Heart left ventricle (tissue), 16 donors: ENCODE measurements at regions not wholly inside any gene's neighbourhood (a gene's known extent, or its start where the extent isn't known, plus 50 kb on each side); places are given as distances from the start of the nearest gene placed in this dataset.

ENCODE experiments used
- ATAC-seq, 4 donors: fragments of 200-7000 bp; cut with Tn5 transposase; one replicate each; pipeline ENCODE4 v1.9.1; 2020 to 2022; ENCODE audit warnings: moderate library complexity in 4 of 4, mild to moderate bottlenecking in 3 of 4, moderate number of reproducible peaks in 1 of 4
- DNase-seq, 5 donors: peaks; one replicate each; pipeline ENCODE4 v3.0.0-alpha.2; 2020
- H3K27ac ChIP-seq, 12 donors: fragments of 200-600 bp; sonication (generic) in 4 of 12; one replicate each; pipeline versions ENCODE4 v1.5.0 to v1.8.0; 2016 to 2022; ENCODE audit warnings: mild to moderate bottlenecking in 2 of 12
- H3K27me3 ChIP-seq, 9 donors: fragments of 200-600 bp; sonication (generic) in 2 of 9; one replicate each; pipeline versions ENCODE4 v1.5.1 to v1.8.0; 2016 to 2022; ENCODE audit warnings: mild to moderate bottlenecking in 3 of 9
- H3K36me3 ChIP-seq, 9 donors: fragments of 200-600 bp; sonication (generic) in 2 of 9; one replicate each; pipeline versions ENCODE4 v1.5.0 to v1.8.0; 2018 to 2022; ENCODE audit warnings: mild to moderate bottlenecking in 2 of 9
- H3K4me1 ChIP-seq, 12 donors: fragments of 200-600 bp; sonication (generic) in 4 of 12; one replicate each; pipeline versions ENCODE4 v1.5.0 to v1.8.0; 2016 to 2022; ENCODE audit warnings: mild to moderate bottlenecking in 3 of 12
- H3K4me3 ChIP-seq, 12 donors: fragments of 200-600 bp; sonication (generic) in 4 of 12; one replicate each; pipeline versions ENCODE4 v1.5.0 to v1.8.0; 2017 to 2022; ENCODE audit warnings: mild to moderate bottlenecking in 9 of 12, moderate library complexity in 4 of 12
- H3K9me3 ChIP-seq, 12 donors: fragments of 200-600 bp; sonication (generic) in 4 of 12; one replicate each; pipeline versions ENCODE4 v1.5.0 to v1.8.0; 2016 to 2022; ENCODE audit warnings: mild to moderate bottlenecking in 1 of 12
- POLR2A ChIP-seq, 2 donors: fragments of 450-650 bp; IDR thresholded peaks; one replicate each; pipeline ENCODE4 v1.6.1; 2017; ENCODE audit warnings: antibody characterized with exemption in 2 of 2, mild to moderate bottlenecking in 2 of 2, moderate library complexity in 2 of 2
- WGBS, 4 donors: extraction: QIAGEN DNeasy Blood & Tissue Kit in 2 of 4; methylation state at CpG; one replicate each; pipeline versions ENCODE4 v1.1.5 to v1.1.7; 2013 to 2018; 5-methylcytosine and 5-hydroxymethylcytosine counted together
- intact Hi-C, 10 donors: fragments of 100-400 bp; cut with DNase I; formaldehyde crosslinking; loops; one replicate each; pipeline versions ENCODE4 v1.11.1 to v1.14.2; 2022
- TF ChIP-seq, protein P1 (sequence below), 12 donors: fragments of 200-600 bp; sonication (generic) in 4 of 12; IDR thresholded peaks; one replicate each; pipeline versions ENCODE4 v1.5.0 to v1.8.0; 2018 to 2022; ENCODE audit warnings: antibody characterized with exemption in 12 of 12, mild to moderate bottlenecking in 5 of 12
- donor health status: ischemic (EF 13 %, LVEDD 7.1; RV severe dilation, severe dysfunction).
- donor health status: healthy with polysubstance abuse.
- donor health status: DM: no; HTN: yes; CAD: no.
- donor health status: DM: no; HTN: no; CAD: no.
- donor health status: ischemic (EF 25% LVEDD 6.9; RV normal size, moderate dysfunction).
- donor health status: ischemic (EF 25% LVEDD 5.7; RV mildly dilated, moderate dysfunction).
- donor health status: healthy.
- donor health status: DM: yes; HTN: yes; CAD: no.
- donor health status: ischemic (EF 35%, LVEDD 5.7; RV mildly dilated, moderate dysfunction).
- donor health status: nonischemic (EF 11% LVEDD 7.7; RV severe dilation, severe dysfunction).
- donor health status: DM: yes; HTN: yes; CAD: no.
- donor health status: PGD.
- donor health status: ischemic (EF 29% LVEDD 5.4; RV normal size, mild dysfunction).
- donor health status: nonischemic (EF 23%, LVEDD 6.1; RV moderate dilation, normal function).

DNA sequence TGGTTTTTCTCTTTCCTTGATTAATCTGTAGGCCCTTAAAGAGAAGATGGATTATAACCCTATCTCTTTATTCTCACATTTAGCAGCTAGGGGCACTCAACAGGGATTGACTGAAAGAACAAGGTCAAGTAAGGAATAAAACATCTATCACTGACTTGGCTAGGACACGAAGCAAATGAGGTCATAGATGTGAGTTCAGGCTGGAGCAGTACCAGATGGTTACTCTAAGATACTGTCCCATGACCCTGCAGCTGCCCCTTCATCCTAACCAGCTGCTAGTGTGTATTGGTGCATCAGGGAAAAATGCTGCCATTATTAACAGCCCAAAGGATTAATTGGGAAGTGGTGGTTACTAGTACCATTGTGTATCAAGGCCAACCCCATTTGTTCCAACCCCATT, 221.9 kb downstream of the CTH start:
- Histone ChIP-seq H3K36me3 (no peaks in the 10 kb centered on the region), H3K27ac (no peak overlapping the region), H3K4me1 (no peaks in the 10 kb centered on the region), H3K9me3 (no peaks in the 10 kb centered on the region), H3K4me3 (no peak overlapping the region), H3K27me3 (no peaks in the 10 kb centered on the region)
- ATAC-seq = peak in 3 of 4 donors; percentile 38 to 65 (median 52)
- DNase-seq = peak in 1 of 5 donors; percentile 36
- TF ChIP-seq POLR2A (IDR thresholded peaks at IDR 0.05) = no peak
- TF ChIP-seq, protein P1, sequence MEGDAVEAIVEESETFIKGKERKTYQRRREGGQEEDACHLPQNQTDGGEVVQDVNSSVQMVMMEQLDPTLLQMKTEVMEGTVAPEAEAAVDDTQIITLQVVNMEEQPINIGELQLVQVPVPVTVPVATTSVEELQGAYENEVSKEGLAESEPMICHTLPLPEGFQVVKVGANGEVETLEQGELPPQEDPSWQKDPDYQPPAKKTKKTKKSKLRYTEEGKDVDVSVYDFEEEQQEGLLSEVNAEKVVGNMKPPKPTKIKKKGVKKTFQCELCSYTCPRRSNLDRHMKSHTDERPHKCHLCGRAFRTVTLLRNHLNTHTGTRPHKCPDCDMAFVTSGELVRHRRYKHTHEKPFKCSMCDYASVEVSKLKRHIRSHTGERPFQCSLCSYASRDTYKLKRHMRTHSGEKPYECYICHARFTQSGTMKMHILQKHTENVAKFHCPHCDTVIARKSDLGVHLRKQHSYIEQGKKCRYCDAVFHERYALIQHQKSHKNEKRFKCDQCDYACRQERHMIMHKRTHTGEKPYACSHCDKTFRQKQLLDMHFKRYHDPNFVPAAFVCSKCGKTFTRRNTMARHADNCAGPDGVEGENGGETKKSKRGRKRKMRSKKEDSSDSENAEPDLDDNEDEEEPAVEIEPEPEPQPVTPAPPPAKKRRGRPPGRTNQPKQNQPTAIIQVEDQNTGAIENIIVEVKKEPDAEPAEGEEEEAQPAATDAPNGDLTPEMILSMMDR (IDR thresholded peaks at IDR 0.05) = no peak
- WGBS, 4 donors = 26 to 37% (median 31%) methylated on average over 1 of the region's 1 CpG
- intact Hi-C loops = no loop called here

DNA sequence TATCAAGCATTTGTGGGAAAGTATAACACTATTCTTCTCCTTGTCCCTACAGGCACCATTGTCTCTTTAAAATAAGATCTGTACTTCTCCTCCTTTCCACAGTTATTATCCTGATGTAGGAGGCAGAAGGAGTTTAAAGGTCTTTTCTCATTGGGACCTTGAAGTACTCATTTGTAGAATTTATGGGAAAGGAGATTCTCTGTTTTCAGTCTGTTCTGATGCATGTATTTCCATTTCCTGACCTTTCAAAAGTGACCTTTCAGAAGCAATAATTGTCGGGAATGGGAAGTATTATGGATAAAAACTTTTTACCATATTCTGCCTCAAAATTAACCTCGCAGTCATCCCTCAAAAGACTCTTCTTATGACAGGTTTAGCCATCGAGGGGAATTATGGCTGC, 224.8 kb downstream of the CTH start:
- no peaks in the 10 kb centered on the region for H3K9me3 ChIP-seq
- DNase-seq (no peak), ATAC-seq (no peak)
- intact Hi-C loops = no loop called here
- no peaks in the 10 kb centered on the region for H3K4me1 ChIP-seq
- 62 to 72% (median 68%) methylated on average over 3 of the region's 3 CpGs for WGBS, 4 donors
- H3K4me3 ChIP-seq = no peak overlapping the region
- no peaks in the 10 kb centered on the region for H3K27me3 ChIP-seq
- TF ChIP-seq, protein P1 (IDR thresholded peaks at IDR 0.05) = no peak
- TF ChIP-seq POLR2A (IDR thresholded peaks at IDR 0.05) = no peak
- H3K27ac ChIP-seq = no peak overlapping the region
- H3K36me3 ChIP-seq = no peaks in the 10 kb centered on the region

DNA sequence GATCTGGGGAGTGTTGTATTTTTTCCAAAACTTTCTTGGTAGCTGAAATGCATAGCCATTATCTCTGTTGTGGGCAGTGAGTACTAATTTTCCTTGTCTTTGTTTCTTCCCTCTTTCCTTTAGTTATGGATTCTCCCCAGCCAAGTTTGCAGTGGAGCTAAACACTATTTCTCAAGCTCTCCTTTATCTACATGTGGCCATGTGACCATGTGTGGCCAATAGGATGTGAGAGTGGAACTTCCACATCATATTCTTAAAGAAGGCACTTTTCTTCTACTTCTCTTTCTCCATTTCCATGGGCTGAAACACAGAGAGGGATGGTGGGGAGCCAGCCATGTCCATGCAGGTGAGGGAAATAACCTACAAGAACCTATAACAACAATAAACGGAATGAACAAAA, 230.8 kb downstream of the CTH start:
- Histone ChIP-seq H3K4me1 (no peaks in the 10 kb centered on the region), H3K4me3 (no peak overlapping the region), H3K27ac (no peak overlapping the region), H3K27me3 (no peaks in the 10 kb centered on the region), H3K9me3 (no peaks in the 10 kb centered on the region), H3K36me3 (no peaks in the 10 kb centered on the region)
- WGBS, 4 donors = 77 to 93% (median 81%) methylated on average over 1 of the region's 1 CpG
- intact Hi-C loops = no loop called here
- TF ChIP-seq, protein P1 (IDR thresholded peaks at IDR 0.05) = no peak
- TF ChIP-seq POLR2A (IDR thresholded peaks at IDR 0.05) = no peak
- DNase-seq = no peak
- no peak for ATAC-seq

DNA sequence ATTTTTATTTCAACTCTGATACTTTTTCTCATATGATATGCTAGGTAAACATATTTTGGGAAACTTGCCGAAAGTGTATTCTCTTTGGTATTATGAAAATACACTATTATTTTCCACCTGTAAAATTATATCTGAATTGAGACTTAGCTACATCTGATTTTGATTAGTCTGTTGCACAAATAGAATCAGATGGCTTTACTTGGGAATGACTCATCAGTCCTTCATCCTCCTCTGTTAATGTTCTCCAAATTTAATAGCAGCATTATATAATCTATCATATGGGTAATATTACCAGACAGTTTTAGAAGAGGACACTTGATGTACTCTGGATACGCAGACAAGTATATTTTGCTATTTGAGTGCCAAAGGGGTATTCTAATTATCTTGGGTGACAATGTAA, 245.3 kb downstream of the CTH start:
- intact Hi-C loops = no loop called here
- no peaks in the 10 kb centered on the region for H3K27me3 ChIP-seq
- no peak for ATAC-seq

More for the DNA sequence above, 245.3 kb downstream of the CTH start:
- no peak overlapping the region for H3K27ac ChIP-seq
- no peaks in the 10 kb centered on the region for H3K36me3 ChIP-seq
- no peak for DNase-seq
- no peaks in the 10 kb centered on the region for H3K9me3 ChIP-seq
- TF ChIP-seq, protein P1 (IDR thresholded peaks at IDR 0.05) = no peak
- no peak for TF ChIP-seq POLR2A (IDR thresholded peaks at IDR 0.05)
- 82 to 88% (median 83%) methylated on average over 2 of the region's 2 CpGs for WGBS, 4 donors
- H3K4me1 ChIP-seq = no peaks in the 10 kb centered on the region
- no peak overlapping the region for H3K4me3 ChIP-seq
